ENCODE measurements at regions not wholly inside any gene's neighbourhood (a gene's known extent, or its start where the extent isn't known, plus 50 kb on each side); places are given as distances from the start of the nearest gene placed in this dataset.

- Mint-ChIP-seq H3K9me3 (peaks cover 15% of the 10 kb centered on the region), H3K27ac (no peak overlapping the region), H3K4me1 (no peaks in the 10 kb centered on the region), H3K36me3 (no peaks in the 10 kb centered on the region), H3K4me3 (no peak overlapping the region)
- ATAC-seq, result no peak
- DNase-seq (ENCODE audit: low spot score in 2 of 2), result no peak
Measured at GRCh38 chr10:108911814-108912541, 1011.3 kb downstream of the XPNPEP1 start.

- ATAC-seq (no peak), DNase-seq (ENCODE audit: low spot score in 2 of 2) (no peak)
- Mint-ChIP-seq H3K9me3 (peaks cover 19% of the 10 kb centered on the region), H3K4me3 (no peak overlapping the region), H3K27ac (no peak overlapping the region), H3K4me1 (no peaks in the 10 kb centered on the region), H3K36me3 (no peaks in the 10 kb centered on the region)
Measured at GRCh38 chr10:108908096-108908495, 1015.2 kb downstream of the XPNPEP1 start.

GRCh38 chr10:108905821-108906220 lies 1017.5 kb downstream of the XPNPEP1 start:
- no peaks in the 10 kb centered on the region for H3K4me1 Mint-ChIP-seq
- H3K36me3 Mint-ChIP-seq, result no peaks in the 10 kb centered on the region
- ATAC-seq (no peak), DNase-seq (ENCODE audit: low spot score in 2 of 2) (no peak)
- no peak overlapping the region for H3K27ac Mint-ChIP-seq
- H3K9me3 Mint-ChIP-seq, result peaks cover 17% of the 10 kb centered on the region
- no peak overlapping the region for H3K4me3 Mint-ChIP-seq

GRCh38 chr10:108905171-108905570 lies 1018.1 kb downstream of the XPNPEP1 start:
- ATAC-seq, result no peak
- no peaks in the 10 kb centered on the region for H3K36me3 Mint-ChIP-seq
- H3K9me3 Mint-ChIP-seq, result peaks cover 17% of the 10 kb centered on the region
- H3K4me1 Mint-ChIP-seq, result no peaks in the 10 kb centered on the region
- no peak for DNase-seq (ENCODE audit: low spot score in 2 of 2)
- no peak overlapping the region for H3K27ac Mint-ChIP-seq
- no peak overlapping the region for H3K4me3 Mint-ChIP-seq

- H3K4me1 Mint-ChIP-seq, result no peaks in the 10 kb centered on the region
- peaks cover 19% of the 10 kb centered on the region for H3K9me3 Mint-ChIP-seq
- no peak overlapping the region for H3K27ac Mint-ChIP-seq
- H3K36me3 Mint-ChIP-seq, result no peaks in the 10 kb centered on the region
- H3K4me3 Mint-ChIP-seq, result no peak overlapping the region
- no peak for DNase-seq (ENCODE audit: low spot score in 2 of 2)
- ATAC-seq, result no peak
Measured at GRCh38 chr10:108904163-108904838, 1019.0 kb downstream of the XPNPEP1 start.

- ATAC-seq (no peak), DNase-seq (ENCODE audit: low spot score in 2 of 2) (no peak)
- no peak overlapping the region for H3K4me3 Mint-ChIP-seq
- H3K27ac Mint-ChIP-seq, result no peak overlapping the region
- H3K9me3 Mint-ChIP-seq, result peaks cover 22% of the 10 kb centered on the region
- H3K4me1 Mint-ChIP-seq, result no peaks in the 10 kb centered on the region
- no peaks in the 10 kb centered on the region for H3K36me3 Mint-ChIP-seq
Measured at GRCh38 chr10:108902619-108903285, 1020.6 kb downstream of the XPNPEP1 start.

- DNase-seq (ENCODE audit: low spot score in 2 of 2), result no peak
- Mint-ChIP-seq H3K36me3 (no peaks in the 10 kb centered on the region), H3K27ac (no peak overlapping the region), H3K9me3 (peaks cover 24% of the 10 kb centered on the region), H3K4me3 (no peak overlapping the region), H3K4me1 (no peaks in the 10 kb centered on the region)
- ATAC-seq, result no peak
Measured at GRCh38 chr10:108901781-108902618, 1021.3 kb downstream of the XPNPEP1 start.

- Mint-ChIP-seq H3K27ac (no peak overlapping the region), H3K4me3 (no peak overlapping the region), H3K4me1 (no peaks in the 10 kb centered on the region), H3K9me3 (peaks cover 26% of the 10 kb centered on the region), H3K36me3 (no peaks in the 10 kb centered on the region)
- ATAC-seq (no peak), DNase-seq (ENCODE audit: low spot score in 2 of 2) (no peak)
Measured at GRCh38 chr10:108899670-108900069, 1023.6 kb downstream of the XPNPEP1 start.

GRCh38 chr10:108894402-108895301 lies 1028.7 kb downstream of the XPNPEP1 start:
- Mint-ChIP-seq H3K27ac (no peak overlapping the region), H3K9me3 (peaks cover 29% of the 10 kb centered on the region), H3K4me3 (no peak overlapping the region), H3K36me3 (no peaks in the 10 kb centered on the region), H3K4me1 (no peaks in the 10 kb centered on the region)
- ATAC-seq, result no peak
- no peak for DNase-seq (ENCODE audit: low spot score in 2 of 2)

- no peak overlapping the region for H3K4me3 Mint-ChIP-seq
- H3K9me3 Mint-ChIP-seq, result peaks cover 8% of the 10 kb centered on the region
- H3K36me3 Mint-ChIP-seq, result no peaks in the 10 kb centered on the region
- DNase-seq (ENCODE audit: low spot score in 2 of 2) (no peak), ATAC-seq (no peak)
- H3K4me1 Mint-ChIP-seq, result no peaks in the 10 kb centered on the region
- no peak overlapping the region for H3K27ac Mint-ChIP-seq
Measured at GRCh38 chr10:108877095-108877561, 1046.2 kb downstream of the XPNPEP1 start.

GRCh38 chr10:108872854-108873253 lies 1050.5 kb downstream of the XPNPEP1 start:
- Mint-ChIP-seq H3K27ac (no peak overlapping the region), H3K4me1 (no peaks in the 10 kb centered on the region), H3K9me3 (peaks cover 9% of the 10 kb centered on the region), H3K36me3 (no peaks in the 10 kb centered on the region), H3K4me3 (no peak overlapping the region)
- ATAC-seq (no peak), DNase-seq (ENCODE audit: low spot score in 2 of 2) (no peak)

- Mint-ChIP-seq H3K4me3 (no peak overlapping the region), H3K36me3 (no peaks in the 10 kb centered on the region), H3K27ac (no peak overlapping the region), H3K4me1 (no peaks in the 10 kb centered on the region), H3K9me3 (peaks cover 13% of the 10 kb centered on the region)
- no peak for ATAC-seq
- no peak for DNase-seq (ENCODE audit: low spot score in 2 of 2)
Measured at GRCh38 chr10:108868881-108869280, 1054.4 kb downstream of the XPNPEP1 start.

GRCh38 chr10:108862676-108863350 lies 1060.5 kb downstream of the XPNPEP1 start:
- no peak overlapping the region for H3K27ac Mint-ChIP-seq
- DNase-seq (ENCODE audit: low spot score in 2 of 2), result no peak
- peaks cover 9% of the 10 kb centered on the region for H3K9me3 Mint-ChIP-seq
- no peaks in the 10 kb centered on the region for H3K36me3 Mint-ChIP-seq
- H3K4me3 Mint-ChIP-seq, result no peak overlapping the region
- H3K4me1 Mint-ChIP-seq, result no peaks in the 10 kb centered on the region
- ATAC-seq, result no peak

Data from stimulated activated effector memory CD8-positive, alpha-beta T cell treated with anti-CD3 and anti-CD28 coated beads, Interleukin-12 subunit alpha, Interleukin-12 subunit beta, amount 100 ng/mL, for 72 hours (primary cell).